ENCODE measurements at regions not wholly inside any gene's neighbourhood (a gene's known extent, or its start where the extent isn't known, plus 50 kb on each side); places are given as distances from the start of the nearest gene placed in this dataset.

DNA sequence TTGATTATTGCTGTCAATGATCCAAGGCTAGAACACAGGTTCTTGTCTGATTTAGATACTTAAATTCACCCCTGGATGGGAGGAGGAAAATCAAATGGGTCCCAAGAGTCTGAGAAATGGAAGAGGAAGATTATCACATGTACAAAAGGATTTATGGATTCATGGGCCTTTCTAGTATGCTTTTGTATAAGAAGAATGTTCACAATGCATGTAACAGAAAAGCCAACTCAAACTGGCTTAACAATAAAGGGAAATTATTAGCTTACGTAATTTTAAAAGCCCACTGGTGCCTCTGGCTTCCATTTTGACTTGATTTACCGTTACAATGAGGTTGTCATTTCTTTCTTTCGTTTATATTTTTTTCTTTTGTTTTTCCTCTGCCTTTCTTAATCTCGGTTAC lies 782.5 kb upstream of the GRM7 start:
- Histone ChIP-seq H3K9me3 (ENCODE audit: control insufficient read depth in 5 of 5, low read length in 5 of 5) (no peaks in the 10 kb centered on the region), H3K27me3 (ENCODE audit: control insufficient read depth in 5 of 5, insufficient read depth in 4 of 5, low read length in 5 of 5) (no peaks in the 10 kb centered on the region), H3K36me3 (ENCODE audit: control insufficient read depth in 5 of 5, insufficient read depth in 5 of 5, low read length in 5 of 5) (no peaks in the 10 kb centered on the region), H3K4me3 (ENCODE audit: low read depth in 1 of 5, low read length in 5 of 5) (no peak overlapping the region), H3K27ac (ENCODE audit: low read depth, low read length) (no peak overlapping the region), H3K9ac (ENCODE audit: low read length in 5 of 5) (no peak overlapping the region), H3K4me1 (ENCODE audit: control insufficient read depth in 5 of 5, insufficient read depth in 5 of 5, low read length in 5 of 5) (peaks cover 0 to 9% (median 0%) of the 10 kb centered on the region in 5 donors)

- Histone ChIP-seq H3K9me3 (ENCODE audit: control insufficient read depth in 5 of 5, low read length in 5 of 5) (no peaks in the 10 kb centered on the region), H3K9ac (ENCODE audit: low read length in 5 of 5) (no peak overlapping the region), H3K36me3 (ENCODE audit: control insufficient read depth in 5 of 5, insufficient read depth in 5 of 5, low read length in 5 of 5) (no peaks in the 10 kb centered on the region), H3K4me1 (ENCODE audit: control insufficient read depth in 5 of 5, insufficient read depth in 5 of 5, low read length in 5 of 5) (peaks cover 0 to 9% (median 0%) of the 10 kb centered on the region in 5 donors), H3K27me3 (ENCODE audit: control insufficient read depth in 5 of 5, insufficient read depth in 4 of 5, low read length in 5 of 5) (no peaks in the 10 kb centered on the region), H3K27ac (ENCODE audit: low read depth, low read length) (no peak overlapping the region), H3K4me3 (ENCODE audit: low read depth in 1 of 5, low read length in 5 of 5) (no peak overlapping the region)
Measured at GRCh38 chr3:6079011-6079410, 781.9 kb upstream of the GRM7 start.

GRCh38 chr3:6079561-6080179 lies 781.2 kb upstream of the GRM7 start:
- Histone ChIP-seq H3K27me3 (ENCODE audit: control insufficient read depth in 5 of 5, insufficient read depth in 4 of 5, low read length in 5 of 5) (no peaks in the 10 kb centered on the region), H3K27ac (ENCODE audit: low read depth, low read length) (no peak overlapping the region), H3K9ac (ENCODE audit: low read length in 5 of 5) (no peak overlapping the region), H3K36me3 (ENCODE audit: control insufficient read depth in 5 of 5, insufficient read depth in 5 of 5, low read length in 5 of 5) (no peaks in the 10 kb centered on the region), H3K4me3 (ENCODE audit: low read depth in 1 of 5, low read length in 5 of 5) (no peak overlapping the region), H3K9me3 (ENCODE audit: control insufficient read depth in 5 of 5, low read length in 5 of 5) (no peaks in the 10 kb centered on the region), H3K4me1 (ENCODE audit: control insufficient read depth in 5 of 5, insufficient read depth in 5 of 5, low read length in 5 of 5) (peaks cover 0 to 9% (median 0%) of the 10 kb centered on the region in 5 donors)

- no peaks in the 10 kb centered on the region for H3K9me3 ChIP-seq (ENCODE audit: control insufficient read depth in 5 of 5, low read length in 5 of 5)
- no peak overlapping the region for H3K27ac ChIP-seq (ENCODE audit: low read depth, low read length)
- H3K36me3 ChIP-seq (ENCODE audit: control insufficient read depth in 5 of 5, insufficient read depth in 5 of 5, low read length in 5 of 5) = no peaks in the 10 kb centered on the region
- H3K4me1 ChIP-seq (ENCODE audit: control insufficient read depth in 5 of 5, insufficient read depth in 5 of 5, low read length in 5 of 5) = peaks cover 0 to 6% (median 3%) of the 10 kb centered on the region in 5 donors
- H3K4me3 ChIP-seq (ENCODE audit: low read depth in 1 of 5, low read length in 5 of 5) = no peak overlapping the region
- H3K27me3 ChIP-seq (ENCODE audit: control insufficient read depth in 5 of 5, insufficient read depth in 4 of 5, low read length in 5 of 5) = no peaks in the 10 kb centered on the region
- no peak overlapping the region for H3K9ac ChIP-seq (ENCODE audit: low read length in 5 of 5)
Measured at GRCh38 chr3:6088433-6088832, 772.5 kb upstream of the GRM7 start.

- Histone ChIP-seq H3K4me1 (ENCODE audit: control insufficient read depth in 5 of 5, insufficient read depth in 5 of 5, low read length in 5 of 5) (peaks cover 0 to 6% (median 3%) of the 10 kb centered on the region in 5 donors), H3K27ac (ENCODE audit: low read depth, low read length) (no peak overlapping the region), H3K9me3 (ENCODE audit: control insufficient read depth in 5 of 5, low read length in 5 of 5) (no peaks in the 10 kb centered on the region), H3K27me3 (ENCODE audit: control insufficient read depth in 5 of 5, insufficient read depth in 4 of 5, low read length in 5 of 5) (no peaks in the 10 kb centered on the region), H3K9ac (ENCODE audit: low read length in 5 of 5) (no peak overlapping the region), H3K4me3 (ENCODE audit: low read depth in 1 of 5, low read length in 5 of 5) (no peak overlapping the region), H3K36me3 (ENCODE audit: control insufficient read depth in 5 of 5, insufficient read depth in 5 of 5, low read length in 5 of 5) (no peaks in the 10 kb centered on the region)
Measured at GRCh38 chr3:6089780-6090179, 771.1 kb upstream of the GRM7 start.

DNA sequence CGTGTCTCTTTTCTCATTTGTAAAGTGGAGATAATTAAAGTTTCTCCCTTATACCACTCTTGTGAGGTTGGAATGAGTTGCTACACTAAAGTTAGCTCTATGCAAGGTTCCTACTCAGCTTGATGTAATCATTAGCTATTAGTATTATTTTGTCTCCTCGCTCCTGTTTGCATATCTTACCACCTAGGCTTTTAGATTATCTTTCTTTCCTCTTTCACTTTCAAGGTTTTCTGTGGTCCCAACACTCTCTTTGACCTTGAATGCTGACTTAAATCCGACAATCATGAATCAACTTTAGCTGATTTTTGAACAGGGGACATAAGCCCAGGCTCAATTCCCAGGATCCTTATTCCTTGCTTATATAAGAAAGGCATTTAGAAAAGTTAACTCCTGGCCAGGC lies 769.7 kb upstream of the GRM7 start:
- no peaks in the 10 kb centered on the region for H3K27me3 ChIP-seq (ENCODE audit: control insufficient read depth in 5 of 5, insufficient read depth in 4 of 5, low read length in 5 of 5)
- no peak overlapping the region for H3K4me3 ChIP-seq (ENCODE audit: low read depth in 1 of 5, low read length in 5 of 5)
- H3K9ac ChIP-seq (ENCODE audit: low read length in 5 of 5) = no peak overlapping the region
- no peaks in the 10 kb centered on the region for H3K36me3 ChIP-seq (ENCODE audit: control insufficient read depth in 5 of 5, insufficient read depth in 5 of 5, low read length in 5 of 5)
- peaks cover 0 to 6% (median 3%) of the 10 kb centered on the region in 5 donors for H3K4me1 ChIP-seq (ENCODE audit: control insufficient read depth in 5 of 5, insufficient read depth in 5 of 5, low read length in 5 of 5)
- no peak overlapping the region for H3K27ac ChIP-seq (ENCODE audit: low read depth, low read length)
- H3K9me3 ChIP-seq (ENCODE audit: control insufficient read depth in 5 of 5, low read length in 5 of 5) = no peaks in the 10 kb centered on the region

DNA sequence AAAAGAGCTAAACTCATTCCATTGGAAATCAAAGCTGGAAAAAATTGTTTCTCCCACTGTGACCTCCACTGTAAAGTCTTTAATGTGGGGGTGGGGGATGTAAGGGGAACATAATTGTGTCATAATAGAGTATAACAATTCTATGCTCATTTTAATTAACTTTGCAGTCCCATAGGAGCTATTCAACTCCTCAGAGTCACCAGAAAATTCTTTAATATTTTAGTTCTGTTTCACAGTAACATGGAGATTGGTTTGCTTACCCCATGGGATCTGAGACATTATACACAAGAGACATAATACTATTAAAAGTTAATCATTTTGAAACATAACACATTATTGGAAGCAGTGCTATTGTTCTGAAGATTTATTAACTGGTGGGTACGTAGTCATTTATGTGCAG lies 765.9 kb upstream of the GRM7 start:
- Histone ChIP-seq H3K9ac (ENCODE audit: low read length in 5 of 5) (no peak overlapping the region), H3K27ac (ENCODE audit: low read depth, low read length) (no peak overlapping the region), H3K27me3 (ENCODE audit: control insufficient read depth in 5 of 5, insufficient read depth in 4 of 5, low read length in 5 of 5) (no peaks in the 10 kb centered on the region), H3K4me3 (ENCODE audit: low read depth in 1 of 5, low read length in 5 of 5) (no peak overlapping the region), H3K36me3 (ENCODE audit: control insufficient read depth in 5 of 5, insufficient read depth in 5 of 5, low read length in 5 of 5) (no peaks in the 10 kb centered on the region), H3K4me1 (ENCODE audit: control insufficient read depth in 5 of 5, insufficient read depth in 5 of 5, low read length in 5 of 5) (peaks cover 0 to 13% (median 5%) of the 10 kb centered on the region in 5 donors), H3K9me3 (ENCODE audit: control insufficient read depth in 5 of 5, low read length in 5 of 5) (no peaks in the 10 kb centered on the region)

DNA sequence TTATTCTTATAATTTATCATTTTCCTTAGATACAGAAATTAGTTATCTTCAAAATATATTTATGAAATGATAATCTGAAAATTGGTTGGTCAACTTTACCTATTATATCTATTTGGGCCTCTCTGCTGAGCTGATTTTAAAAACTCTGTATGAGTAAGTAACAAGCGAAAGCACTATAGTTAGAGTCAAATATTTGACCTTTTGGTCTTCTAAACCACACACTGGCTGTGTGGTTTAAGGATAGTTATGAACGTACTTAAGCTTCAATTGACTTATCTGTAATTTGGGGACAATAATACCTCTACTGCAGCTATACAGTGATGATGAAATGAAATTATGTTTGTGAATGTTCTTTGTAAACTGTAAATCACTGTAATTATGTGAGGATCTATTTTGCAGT lies 763.9 kb upstream of the GRM7 start:
- no peak overlapping the region for H3K9ac ChIP-seq (ENCODE audit: low read length in 5 of 5)
- no peak overlapping the region for H3K27ac ChIP-seq (ENCODE audit: low read depth, low read length)
- H3K4me1 ChIP-seq (ENCODE audit: control insufficient read depth in 5 of 5, insufficient read depth in 5 of 5, low read length in 5 of 5) = peaks cover 0 to 15% (median 8%) of the 10 kb centered on the region in 5 donors
- no peaks in the 10 kb centered on the region for H3K9me3 ChIP-seq (ENCODE audit: control insufficient read depth in 5 of 5, low read length in 5 of 5)
- no peaks in the 10 kb centered on the region for H3K36me3 ChIP-seq (ENCODE audit: control insufficient read depth in 5 of 5, insufficient read depth in 5 of 5, low read length in 5 of 5)
- no peak overlapping the region for H3K4me3 ChIP-seq (ENCODE audit: low read depth in 1 of 5, low read length in 5 of 5)
- H3K27me3 ChIP-seq (ENCODE audit: control insufficient read depth in 5 of 5, insufficient read depth in 4 of 5, low read length in 5 of 5) = no peaks in the 10 kb centered on the region

GRCh38 chr3:6097556-6097955 lies 763.4 kb upstream of the GRM7 start:
- H3K4me3 ChIP-seq (ENCODE audit: low read depth in 1 of 5, low read length in 5 of 5) = no peak overlapping the region
- H3K36me3 ChIP-seq (ENCODE audit: control insufficient read depth in 5 of 5, insufficient read depth in 5 of 5, low read length in 5 of 5) = no peaks in the 10 kb centered on the region
- no peaks in the 10 kb centered on the region for H3K9me3 ChIP-seq (ENCODE audit: control insufficient read depth in 5 of 5, low read length in 5 of 5)
- no peak overlapping the region for H3K9ac ChIP-seq (ENCODE audit: low read length in 5 of 5)
- H3K27me3 ChIP-seq (ENCODE audit: control insufficient read depth in 5 of 5, insufficient read depth in 4 of 5, low read length in 5 of 5) = no peaks in the 10 kb centered on the region
- H3K27ac ChIP-seq (ENCODE audit: low read depth, low read length) = no peak overlapping the region
- peaks cover 0 to 15% (median 8%) of the 10 kb centered on the region in 5 donors for H3K4me1 ChIP-seq (ENCODE audit: control insufficient read depth in 5 of 5, insufficient read depth in 5 of 5, low read length in 5 of 5)

- Histone ChIP-seq H3K4me3 (ENCODE audit: low read depth in 1 of 5, low read length in 5 of 5) (no peak overlapping the region), H3K9ac (ENCODE audit: low read length in 5 of 5) (no peak overlapping the region), H3K36me3 (ENCODE audit: control insufficient read depth in 5 of 5, insufficient read depth in 5 of 5, low read length in 5 of 5) (no peaks in the 10 kb centered on the region), H3K4me1 (ENCODE audit: control insufficient read depth in 5 of 5, insufficient read depth in 5 of 5, low read length in 5 of 5) (peaks cover 0 to 15% (median 8%) of the 10 kb centered on the region in 5 donors), H3K9me3 (ENCODE audit: control insufficient read depth in 5 of 5, low read length in 5 of 5) (no peaks in the 10 kb centered on the region), H3K27ac (ENCODE audit: low read depth, low read length) (no peak overlapping the region), H3K27me3 (ENCODE audit: control insufficient read depth in 5 of 5, insufficient read depth in 4 of 5, low read length in 5 of 5) (no peaks in the 10 kb centered on the region)
Measured at GRCh38 chr3:6098516-6099157, 762.3 kb upstream of the GRM7 start.
